ENCODE measurements at regions not wholly inside any gene's neighbourhood (a gene's known extent, or its start where the extent isn't known, plus 50 kb on each side); places are given as distances from the start of the nearest gene placed in this dataset.

DNA sequence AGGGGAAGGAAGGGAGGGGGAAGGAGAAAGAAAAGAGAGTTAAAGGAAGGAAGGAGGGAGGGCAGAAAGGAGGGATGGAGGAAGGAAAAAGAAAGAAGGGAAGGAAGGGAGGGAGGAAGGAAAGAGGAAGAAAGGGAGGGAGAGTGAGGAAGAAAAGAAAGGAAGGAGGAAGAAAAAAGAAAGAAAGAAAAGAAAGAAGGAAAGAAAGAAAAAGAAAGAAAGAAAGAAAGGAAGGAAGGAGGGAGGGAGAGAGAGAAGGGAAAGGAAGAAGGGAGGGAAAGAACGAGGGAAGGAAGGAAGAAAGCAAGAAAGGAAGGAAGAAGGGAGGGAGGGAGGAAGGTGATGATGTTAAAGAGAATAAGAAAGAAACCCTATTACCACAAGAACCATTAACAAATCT lies 150.6 kb downstream of the MXRA5 start:
- no peaks in the 10 kb centered on the region for H3K79me1 ChIP-seq (ENCODE audit: insufficient read depth, low read depth, low read length, poor library complexity, severe bottlenecking)
- Mint-ChIP-seq H3K36me3 (ENCODE audit: insufficient read depth in 1 of 3, low read depth in 3 of 3) (peaks cover 13 to 16% (median 13%) of the 10 kb centered on the region in 3 experiments), H3K9me3 (peaks cover 19% of the 10 kb centered on the region in 2 experiments), H3K27me3 (ENCODE audit: low read depth) (no peaks in the 10 kb centered on the region), H3K27ac (no peak overlapping the region), H3K4me3 (no peak overlapping the region), H3K4me1 (peaks cover 21 to 25% of the 10 kb centered on the region in 2 experiments)
- no peak overlapping the region for H3K27ac ChIP-seq (ENCODE audit: insufficient read length, low read depth, low read length)
- no peak overlapping the region for H4K8ac ChIP-seq (replicated peaks; ENCODE audit: insufficient read length, low read depth, low read length)
- no peak overlapping the region for H3K56ac ChIP-seq (ENCODE audit: insufficient read length, low read depth, low read length)
- no peak overlapping the region for H2AFZ ChIP-seq (ENCODE audit: low read length)
- no peaks in the 10 kb centered on the region for H4K20me1 ChIP-seq (ENCODE audit: control insufficient read depth, insufficient read depth, insufficient read length)
- no peak for DNase-seq
- H3K27me3 ChIP-seq (ENCODE audit: insufficient read depth, low read length): no peaks in the 10 kb centered on the region
- no peak overlapping the region for H3K4ac ChIP-seq (ENCODE audit: low read depth, low read length)
- no peak overlapping the region for H4K91ac ChIP-seq (ENCODE audit: insufficient read length, low read depth, low read length)
- WGBS (ENCODE audit: extremely low coverage, insufficient read length, low lambda C conversion rate): no CpG with 5 or more reads among the region's 1 CpG
- TF ChIP-seq, protein P1, sequence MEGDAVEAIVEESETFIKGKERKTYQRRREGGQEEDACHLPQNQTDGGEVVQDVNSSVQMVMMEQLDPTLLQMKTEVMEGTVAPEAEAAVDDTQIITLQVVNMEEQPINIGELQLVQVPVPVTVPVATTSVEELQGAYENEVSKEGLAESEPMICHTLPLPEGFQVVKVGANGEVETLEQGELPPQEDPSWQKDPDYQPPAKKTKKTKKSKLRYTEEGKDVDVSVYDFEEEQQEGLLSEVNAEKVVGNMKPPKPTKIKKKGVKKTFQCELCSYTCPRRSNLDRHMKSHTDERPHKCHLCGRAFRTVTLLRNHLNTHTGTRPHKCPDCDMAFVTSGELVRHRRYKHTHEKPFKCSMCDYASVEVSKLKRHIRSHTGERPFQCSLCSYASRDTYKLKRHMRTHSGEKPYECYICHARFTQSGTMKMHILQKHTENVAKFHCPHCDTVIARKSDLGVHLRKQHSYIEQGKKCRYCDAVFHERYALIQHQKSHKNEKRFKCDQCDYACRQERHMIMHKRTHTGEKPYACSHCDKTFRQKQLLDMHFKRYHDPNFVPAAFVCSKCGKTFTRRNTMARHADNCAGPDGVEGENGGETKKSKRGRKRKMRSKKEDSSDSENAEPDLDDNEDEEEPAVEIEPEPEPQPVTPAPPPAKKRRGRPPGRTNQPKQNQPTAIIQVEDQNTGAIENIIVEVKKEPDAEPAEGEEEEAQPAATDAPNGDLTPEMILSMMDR (conservative IDR thresholded peaks at IDR 0.05): no peak
- no peak overlapping the region for H2BK20ac ChIP-seq (ENCODE audit: low read depth, low read length, poor library complexity, severe bottlenecking)
- H2BK15ac ChIP-seq (ENCODE audit: low read depth, low read length): no peak overlapping the region
- no peak overlapping the region for H3K14ac ChIP-seq (ENCODE audit: insufficient read depth, low read length)
- H3K23ac ChIP-seq (ENCODE audit: insufficient read length, low read depth, low read length): no peak overlapping the region
- H4K5ac ChIP-seq (ENCODE audit: insufficient read length, low read depth, low read length): no peak overlapping the region
- peaks cover 3% of the 10 kb centered on the region; the same call in 1 of the 2 replicates for H3K4me1 ChIP-seq (ENCODE audit: insufficient read depth, low read length)
- no peaks in the 10 kb centered on the region for H3K23me2 ChIP-seq (ENCODE audit: insufficient read length, low read depth, low read length, poor library complexity, severe bottlenecking)
- H3K9ac ChIP-seq (ENCODE audit: extremely low read depth, insufficient read length, low read length): no peak overlapping the region
- no peak overlapping the region for H2AK5ac ChIP-seq (ENCODE audit: insufficient read length, low read length)
- H3K9me3 ChIP-seq (ENCODE audit: control insufficient read depth, low read depth, low read length): no peaks in the 10 kb centered on the region
- no peaks in the 10 kb centered on the region for H3K79me2 ChIP-seq (ENCODE audit: insufficient read depth, low read length)
- H2BK5ac ChIP-seq (ENCODE audit: insufficient read length, low read length): no peak overlapping the region
- H3K18ac ChIP-seq (ENCODE audit: insufficient read length, low read depth, low read length): no peak overlapping the region
- no peak overlapping the region for H2BK120ac ChIP-seq (ENCODE audit: low read depth, low read length, poor library complexity, severe bottlenecking)
- no peak overlapping the region for H2BK12ac ChIP-seq (ENCODE audit: insufficient read length, low read depth, low read length)
- no peak overlapping the region for H3T11ph ChIP-seq (ENCODE audit: low read length)
- no peak overlapping the region for H3K4me2 ChIP-seq (ENCODE audit: insufficient read depth, insufficient read length, low read length)
